ENCODE measurements at regions not wholly inside any gene's neighbourhood (a gene's known extent, or its start where the extent isn't known, plus 50 kb on each side); places are given as distances from the start of the nearest gene placed in this dataset.
A peak's percentile ranks its signal among the peaks of the same experiment; 100 is the strongest.

- no peak overlapping the region for H3K27ac ChIP-seq
- H3K36me3 ChIP-seq: no peaks in the 10 kb centered on the region
Observed at GRCh38 chr5:54696931-54697330, 179.4 kb downstream of the SNX18 start.

GRCh38 chr5:54696346-54696745 is 178.8 kb downstream of the SNX18 start:
- H3K9me3 ChIP-seq (ENCODE audit: low read depth): no peaks in the 10 kb centered on the region
- TF ChIP-seq CTCF (IDR thresholded peaks at IDR 0.05; ENCODE audit: low read depth, low read length): no peak

More at GRCh38 chr5:54696931-54697330, 179.4 kb downstream of the SNX18 start:
- no peaks in the 10 kb centered on the region for H3K9me3 ChIP-seq (ENCODE audit: low read depth)
- no peak for TF ChIP-seq CTCF (IDR thresholded peaks at IDR 0.05; ENCODE audit: low read depth, low read length)
- peaks cover 12% of the 10 kb centered on the region for H3K4me1 ChIP-seq (ENCODE audit: low read depth)
- DNase-seq (ENCODE audit: low read depth in 1 of 2, low spot score in 1 of 2): peak in 1 of 2 donors; percentile 55
- no peaks in the 10 kb centered on the region for H3K27me3 ChIP-seq
- H3K4me3 ChIP-seq: no peak overlapping the region

GRCh38 chr5:54695198-54695966 is 177.8 kb downstream of the SNX18 start:
- no peak overlapping the region for H3K4me3 ChIP-seq
- H3K27me3 ChIP-seq: no peaks in the 10 kb centered on the region
- no peak for TF ChIP-seq CTCF (IDR thresholded peaks at IDR 0.05; ENCODE audit: low read depth, low read length)
- H3K27ac ChIP-seq: no peak overlapping the region
- peaks cover 5% of the 10 kb centered on the region for H3K4me1 ChIP-seq (ENCODE audit: low read depth)
- no peaks in the 10 kb centered on the region for H3K9me3 ChIP-seq (ENCODE audit: low read depth)
- DNase-seq (ENCODE audit: low read depth in 1 of 2, low spot score in 1 of 2): no peak
- H3K36me3 ChIP-seq: no peaks in the 10 kb centered on the region

More at GRCh38 chr5:54696346-54696745, 178.8 kb downstream of the SNX18 start:
- H3K4me3 ChIP-seq: no peak overlapping the region
- H3K27me3 ChIP-seq: no peaks in the 10 kb centered on the region
- H3K36me3 ChIP-seq: no peaks in the 10 kb centered on the region
- no peak overlapping the region for H3K27ac ChIP-seq
- H3K4me1 ChIP-seq (ENCODE audit: low read depth): peaks cover 7% of the 10 kb centered on the region
- no peak for DNase-seq (ENCODE audit: low read depth in 1 of 2, low spot score in 1 of 2)

GRCh38 chr5:54693936-54694657 is 176.5 kb downstream of the SNX18 start:
- no peak overlapping the region for H3K27ac ChIP-seq
- TF ChIP-seq CTCF (IDR thresholded peaks at IDR 0.05; ENCODE audit: low read depth, low read length): no peak
- DNase-seq (ENCODE audit: low read depth in 1 of 2, low spot score in 1 of 2): no peak
- peaks cover 5% of the 10 kb centered on the region for H3K4me1 ChIP-seq (ENCODE audit: low read depth)
- no peaks in the 10 kb centered on the region for H3K36me3 ChIP-seq
- H3K4me3 ChIP-seq: no peak overlapping the region
- no peaks in the 10 kb centered on the region for H3K27me3 ChIP-seq
- H3K9me3 ChIP-seq (ENCODE audit: low read depth): no peaks in the 10 kb centered on the region

- Histone ChIP-seq H3K27ac (no peak overlapping the region), H3K4me3 (no peak overlapping the region), H3K27me3 (no peaks in the 10 kb centered on the region), H3K9me3 (ENCODE audit: low read depth) (no peaks in the 10 kb centered on the region), H3K4me1 (ENCODE audit: low read depth) (no peaks in the 10 kb centered on the region), H3K36me3 (no peaks in the 10 kb centered on the region)
- no peak for DNase-seq (ENCODE audit: low read depth in 1 of 2, low spot score in 1 of 2)
- TF ChIP-seq CTCF (IDR thresholded peaks at IDR 0.05; ENCODE audit: low read depth, low read length): no peak
Observed at GRCh38 chr5:54692631-54693030, 175.1 kb downstream of the SNX18 start.

All from cardiac muscle cell (in vitro differentiated cells and primary cell).